Mammary epithelial cell (primary cell): ENCODE measurements at regions not wholly inside any gene's neighbourhood (a gene's known extent, or its start where the extent isn't known, plus 50 kb on each side); places are given as distances from the start of the nearest gene placed in this dataset.

ENCODE experiments used
- CTCF ChIP-seq, 2 donors: IDR thresholded peaks in 1 of 2; conservative IDR thresholded peaks in 1 of 2; 2 replicates each; pipeline ENCODE4 v1.5.1; 2011 to 2012; ENCODE audit warnings: inconsistent platforms in 2 of 2, low read length in 2 of 2, mild to moderate bottlenecking in 2 of 2, control low read depth in 1 of 2, low read depth in 1 of 2; ENCODE audit not compliant: insufficient read depth in 1 of 2; ENCODE audit errors: extremely low read depth in 1 of 2
- EZH2 ChIP-seq: IDR thresholded peaks from 2 replicates; pipeline ENCODE4 v1.6.1; 2012; ENCODE audit warnings: low read length, inconsistent platforms, borderline replicate concordance

DNA sequence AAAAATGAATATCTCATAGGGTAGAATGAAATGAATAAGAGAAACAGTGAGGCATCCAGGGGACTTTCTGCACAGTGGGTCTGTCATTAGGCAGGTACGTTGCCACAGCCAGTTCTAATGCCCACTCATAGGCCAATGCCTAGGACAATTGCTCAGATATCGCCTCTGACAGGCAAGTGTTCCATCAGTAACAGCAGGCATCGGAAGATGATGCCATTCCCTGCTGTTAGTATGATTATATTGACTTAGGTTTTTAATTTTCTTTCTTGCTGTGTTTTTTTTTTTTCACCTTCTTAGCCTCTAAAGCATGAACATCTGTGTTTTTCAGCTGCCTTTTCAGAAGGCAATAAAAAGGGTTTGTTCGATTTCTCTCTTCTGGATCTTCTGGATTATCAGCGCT is 90.7 kb downstream of the PRL start:
- TF ChIP-seq CTCF (conservative IDR thresholded peaks at IDR 0.05 in 1 of 2, IDR thresholded peaks at IDR 0.05 in 1 of 2; ENCODE audit: extremely low read depth in 1 of 2, insufficient read depth in 1 of 2, low read depth in 1 of 2, low read length in 2 of 2) = no peak
- no peak for TF ChIP-seq EZH2
